Heart left ventricle (tissue), 16 donors: ENCODE measurements at regions not wholly inside any gene's neighbourhood (a gene's known extent, or its start where the extent isn't known, plus 50 kb on each side); places are given as distances from the start of the nearest gene placed in this dataset.

Experiments used
- ATAC-seq, 4 donors: fragments of 200-7000 bp; cut with Tn5 transposase; one replicate each; pipeline ENCODE4 v1.9.1; 2020 to 2022; ENCODE audit warnings: moderate library complexity in 4 of 4, mild to moderate bottlenecking in 3 of 4, moderate number of reproducible peaks in 1 of 4
- DNase-seq, 5 donors: peaks; one replicate each; pipeline ENCODE4 v3.0.0-alpha.2; 2020
- H3K27ac ChIP-seq, 12 donors: fragments of 200-600 bp; sonication (generic) in 4 of 12; one replicate each; pipeline versions ENCODE4 v1.5.0 to v1.8.0; 2016 to 2022; ENCODE audit warnings: mild to moderate bottlenecking in 2 of 12
- H3K27me3 ChIP-seq, 9 donors: fragments of 200-600 bp; sonication (generic) in 2 of 9; one replicate each; pipeline versions ENCODE4 v1.5.1 to v1.8.0; 2016 to 2022; ENCODE audit warnings: mild to moderate bottlenecking in 3 of 9
- H3K36me3 ChIP-seq, 9 donors: fragments of 200-600 bp; sonication (generic) in 2 of 9; one replicate each; pipeline versions ENCODE4 v1.5.0 to v1.8.0; 2018 to 2022; ENCODE audit warnings: mild to moderate bottlenecking in 2 of 9
- H3K4me1 ChIP-seq, 12 donors: fragments of 200-600 bp; sonication (generic) in 4 of 12; one replicate each; pipeline versions ENCODE4 v1.5.0 to v1.8.0; 2016 to 2022; ENCODE audit warnings: mild to moderate bottlenecking in 3 of 12
- H3K4me3 ChIP-seq, 12 donors: fragments of 200-600 bp; sonication (generic) in 4 of 12; one replicate each; pipeline versions ENCODE4 v1.5.0 to v1.8.0; 2017 to 2022; ENCODE audit warnings: mild to moderate bottlenecking in 9 of 12, moderate library complexity in 4 of 12
- H3K9me3 ChIP-seq, 12 donors: fragments of 200-600 bp; sonication (generic) in 4 of 12; one replicate each; pipeline versions ENCODE4 v1.5.0 to v1.8.0; 2016 to 2022; ENCODE audit warnings: mild to moderate bottlenecking in 1 of 12
- POLR2A ChIP-seq, 2 donors: fragments of 450-650 bp; IDR thresholded peaks; one replicate each; pipeline ENCODE4 v1.6.1; 2017; ENCODE audit warnings: antibody characterized with exemption in 2 of 2, mild to moderate bottlenecking in 2 of 2, moderate library complexity in 2 of 2
- WGBS, 4 donors: extraction: QIAGEN DNeasy Blood & Tissue Kit in 2 of 4; methylation state at CpG; one replicate each; pipeline versions ENCODE4 v1.1.5 to v1.1.7; 2013 to 2018; 5-methylcytosine and 5-hydroxymethylcytosine counted together
- intact Hi-C, 10 donors: fragments of 100-400 bp; cut with DNase I; formaldehyde crosslinking; loops; one replicate each; pipeline versions ENCODE4 v1.11.1 to v1.14.2; 2022
- TF ChIP-seq, protein P1 (sequence below), 12 donors: fragments of 200-600 bp; sonication (generic) in 4 of 12; IDR thresholded peaks; one replicate each; pipeline versions ENCODE4 v1.5.0 to v1.8.0; 2018 to 2022; ENCODE audit warnings: antibody characterized with exemption in 12 of 12, mild to moderate bottlenecking in 5 of 12
- donor health status: ischemic (EF 13 %, LVEDD 7.1; RV severe dilation, severe dysfunction).
- donor health status: healthy with polysubstance abuse.
- donor health status: DM: no; HTN: yes; CAD: no.
- donor health status: DM: no; HTN: no; CAD: no.
- donor health status: ischemic (EF 25% LVEDD 6.9; RV normal size, moderate dysfunction).
- donor health status: ischemic (EF 25% LVEDD 5.7; RV mildly dilated, moderate dysfunction).
- donor health status: healthy.
- donor health status: DM: yes; HTN: yes; CAD: no.
- donor health status: ischemic (EF 35%, LVEDD 5.7; RV mildly dilated, moderate dysfunction).
- donor health status: nonischemic (EF 11% LVEDD 7.7; RV severe dilation, severe dysfunction).
- donor health status: DM: yes; HTN: yes; CAD: no.
- donor health status: PGD.
- donor health status: ischemic (EF 29% LVEDD 5.4; RV normal size, mild dysfunction).
- donor health status: nonischemic (EF 23%, LVEDD 6.1; RV moderate dilation, normal function).

GRCh38 chr9:26682041-26682440, 210.6 kb downstream of the CAAP1 start:
- intact Hi-C loops: no loop called here
- Histone ChIP-seq H3K27ac (no peak overlapping the region), H3K4me1 (no peaks in the 10 kb centered on the region), H3K4me3 (no peak overlapping the region), H3K36me3 (no peaks in the 10 kb centered on the region), H3K27me3 (no peaks in the 10 kb centered on the region), H3K9me3 (no peaks in the 10 kb centered on the region)
- 81 to 84% (median 82%) methylated on average over 4 of the region's 4 CpGs for WGBS, 4 donors
- TF ChIP-seq POLR2A (IDR thresholded peaks at IDR 0.05): no peak
- TF ChIP-seq, protein P1, sequence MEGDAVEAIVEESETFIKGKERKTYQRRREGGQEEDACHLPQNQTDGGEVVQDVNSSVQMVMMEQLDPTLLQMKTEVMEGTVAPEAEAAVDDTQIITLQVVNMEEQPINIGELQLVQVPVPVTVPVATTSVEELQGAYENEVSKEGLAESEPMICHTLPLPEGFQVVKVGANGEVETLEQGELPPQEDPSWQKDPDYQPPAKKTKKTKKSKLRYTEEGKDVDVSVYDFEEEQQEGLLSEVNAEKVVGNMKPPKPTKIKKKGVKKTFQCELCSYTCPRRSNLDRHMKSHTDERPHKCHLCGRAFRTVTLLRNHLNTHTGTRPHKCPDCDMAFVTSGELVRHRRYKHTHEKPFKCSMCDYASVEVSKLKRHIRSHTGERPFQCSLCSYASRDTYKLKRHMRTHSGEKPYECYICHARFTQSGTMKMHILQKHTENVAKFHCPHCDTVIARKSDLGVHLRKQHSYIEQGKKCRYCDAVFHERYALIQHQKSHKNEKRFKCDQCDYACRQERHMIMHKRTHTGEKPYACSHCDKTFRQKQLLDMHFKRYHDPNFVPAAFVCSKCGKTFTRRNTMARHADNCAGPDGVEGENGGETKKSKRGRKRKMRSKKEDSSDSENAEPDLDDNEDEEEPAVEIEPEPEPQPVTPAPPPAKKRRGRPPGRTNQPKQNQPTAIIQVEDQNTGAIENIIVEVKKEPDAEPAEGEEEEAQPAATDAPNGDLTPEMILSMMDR (IDR thresholded peaks at IDR 0.05): no peak
- DNase-seq: no peak
- no peak for ATAC-seq

DNA sequence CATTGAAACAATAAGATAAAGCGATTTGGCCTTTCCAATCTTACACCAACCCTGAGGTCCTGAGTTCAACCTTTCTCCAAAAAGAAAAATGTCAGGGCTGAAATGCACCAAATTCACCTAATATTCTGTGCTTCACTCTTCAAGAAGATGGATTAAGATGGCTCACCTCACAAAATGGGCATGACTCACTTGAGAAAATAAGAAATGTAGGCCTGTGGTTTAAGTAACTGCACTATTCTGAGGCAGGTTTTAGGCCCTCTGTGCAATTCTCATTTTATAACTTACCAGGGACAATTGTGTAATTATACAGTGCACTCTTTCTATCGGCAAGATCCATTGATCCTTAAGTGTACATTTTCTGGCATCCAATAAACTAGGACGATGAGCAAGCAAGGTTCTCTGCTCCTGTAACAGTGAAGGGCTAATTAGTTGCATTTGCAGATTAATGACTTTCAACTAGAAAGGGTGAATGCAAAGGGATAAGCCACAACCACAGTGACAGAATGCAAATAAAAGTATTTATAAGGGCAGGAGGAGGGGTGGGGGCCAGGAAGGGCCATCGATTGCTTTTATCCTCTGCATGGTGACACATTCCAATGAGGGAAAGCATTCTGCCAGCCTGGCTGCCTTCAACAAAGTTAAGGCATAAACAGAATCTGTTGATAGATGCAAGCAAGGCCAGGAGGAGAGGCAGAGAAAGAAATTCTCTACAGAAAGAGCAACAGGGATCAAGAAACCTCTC, 214.5 kb downstream of the CAAP1 start:
- no peak for ATAC-seq
- no peak overlapping the region for H3K27ac ChIP-seq
- H3K36me3 ChIP-seq: no peaks in the 10 kb centered on the region
- H3K4me3 ChIP-seq: no peak overlapping the region
- TF ChIP-seq POLR2A (IDR thresholded peaks at IDR 0.05): no peak
- TF ChIP-seq, protein P1 (IDR thresholded peaks at IDR 0.05): no peak
- WGBS, 4 donors: 66 to 72% (median 69%) methylated on average over 4 of the region's 4 CpGs
- intact Hi-C loops: no loop called here
- H3K27me3 ChIP-seq: no peaks in the 10 kb centered on the region
- H3K9me3 ChIP-seq: no peaks in the 10 kb centered on the region
- no peak for DNase-seq
- no peaks in the 10 kb centered on the region for H3K4me1 ChIP-seq

DNA sequence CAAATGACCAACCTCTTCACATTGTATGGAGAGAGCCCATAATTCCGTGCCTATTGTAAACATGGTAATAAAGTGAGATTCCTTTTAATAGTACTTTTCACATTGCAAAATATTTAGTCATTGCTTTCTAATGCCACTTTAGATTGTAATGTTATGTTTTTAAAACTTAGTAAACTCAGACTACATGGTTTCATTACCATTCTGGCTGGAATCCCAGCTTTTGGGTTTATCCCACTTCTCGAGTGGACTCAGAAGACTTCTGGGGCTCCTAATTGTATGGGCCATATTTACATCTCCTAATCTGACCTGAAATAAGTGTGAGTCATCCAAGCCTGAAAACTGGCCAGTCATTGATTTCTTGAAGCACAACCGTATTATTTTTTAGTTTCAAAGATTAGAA, 217.6 kb downstream of the CAAP1 start:
- 74 to 85% (median 80%) methylated on average over 3 of the region's 3 CpGs for WGBS, 4 donors
- H3K36me3 ChIP-seq: no peaks in the 10 kb centered on the region
- no peak for DNase-seq

DNA sequence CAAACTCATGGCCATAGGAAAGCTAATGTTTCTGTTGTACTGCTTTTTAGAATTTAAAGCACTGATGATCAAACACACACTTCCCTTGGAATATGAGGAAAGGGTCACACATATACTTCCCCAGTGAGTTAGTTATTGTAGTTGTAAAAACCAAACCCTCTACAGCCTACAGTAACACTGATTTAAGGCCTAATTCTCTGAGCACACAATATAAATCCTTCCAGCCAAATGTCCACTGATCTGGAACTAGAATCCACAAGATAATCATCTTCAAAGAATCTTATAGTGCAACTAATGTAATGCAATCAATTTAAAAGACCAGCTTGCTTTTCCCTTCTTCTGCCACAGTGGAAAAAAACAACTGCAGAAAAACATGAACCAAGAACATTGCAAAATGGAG, 219.3 kb downstream of the CAAP1 start:
- TF ChIP-seq, protein P1 (IDR thresholded peaks at IDR 0.05): no peak
- TF ChIP-seq POLR2A (IDR thresholded peaks at IDR 0.05): no peak
- Histone ChIP-seq H3K36me3 (no peaks in the 10 kb centered on the region), H3K9me3 (no peaks in the 10 kb centered on the region), H3K4me1 (no peaks in the 10 kb centered on the region), H3K27ac (no peak overlapping the region), H3K27me3 (no peaks in the 10 kb centered on the region), H3K4me3 (no peak overlapping the region)
- DNase-seq: no peak
- no peak for ATAC-seq
- intact Hi-C loops: no loop called here

More for the DNA sequence above, 217.6 kb downstream of the CAAP1 start:
- no peaks in the 10 kb centered on the region for H3K27me3 ChIP-seq
- no peak overlapping the region for H3K4me3 ChIP-seq
- H3K9me3 ChIP-seq: no peaks in the 10 kb centered on the region
- TF ChIP-seq POLR2A (IDR thresholded peaks at IDR 0.05): no peak
- TF ChIP-seq, protein P1 (IDR thresholded peaks at IDR 0.05): no peak
- no peaks in the 10 kb centered on the region for H3K4me1 ChIP-seq
- H3K27ac ChIP-seq: no peak overlapping the region
- ATAC-seq: no peak
- intact Hi-C loops: no loop called here
